CD4-positive, alpha-beta memory T cell (primary cell): ENCODE measurements at regions not wholly inside any gene's neighbourhood (a gene's known extent, or its start where the extent isn't known, plus 50 kb on each side); places are given as distances from the start of the nearest gene placed in this dataset.

ENCODE experiments used
- CTCF ChIA-PET: fragments of 350-600 bp; sonication (Branson Sonifier 250); formaldehyde crosslinking; loops from one replicate; lab custom pipeline; 2021; ENCODE audit warnings: inconsistent platforms; ENCODE audit not compliant: partially characterized antibody; lab: Charles Lee
- POLR2A ChIA-PET: fragments of 350-600 bp; sonication (Branson Sonifier 250); formaldehyde crosslinking; loops from one replicate; lab custom pipeline; 2021; ENCODE audit not compliant: partially characterized antibody; lab: Charles Lee
- DNase-seq, 5 donors: peaks; one replicate each; pipeline versions ENCODE4 v3.0.0 to v3.0.0-alpha.2; 2020 to 2022; ENCODE audit warnings: mixed read lengths in 1 of 5
- H3K27ac ChIP-seq: one replicate; pipeline ENCODE4 v1.7.0; 2013; ENCODE audit warnings: low read depth, low read length
- H3K27me3 ChIP-seq: 2 replicates; pipeline ENCODE4 v1.7.0; 2013; ENCODE audit warnings: mild to moderate bottlenecking, low read length, moderate library complexity; ENCODE audit not compliant: insufficient read depth
- H3K36me3 ChIP-seq: 2 replicates; pipeline ENCODE4 v1.7.0; 2013; ENCODE audit warnings: mild to moderate bottlenecking, low read length, moderate library complexity; ENCODE audit not compliant: insufficient read depth
- H3K4me1 ChIP-seq: 2 replicates; pipeline ENCODE4 v1.7.0; 2013; ENCODE audit warnings: mild to moderate bottlenecking, low read length, moderate library complexity; ENCODE audit not compliant: insufficient read depth
- H3K4me3 ChIP-seq, 2 donors: one replicate each; pipeline ENCODE4 v1.7.0; 2013; ENCODE audit warnings: low read length in 2 of 2, mild to moderate bottlenecking in 1 of 2
- H3K9me3 ChIP-seq, 2 donors: one replicate each; pipeline ENCODE4 v1.7.0; 2013; ENCODE audit warnings: low read length in 2 of 2, control low read depth in 1 of 2; ENCODE audit not compliant: control insufficient read depth in 1 of 2
- H3K27ac Mint-ChIP-seq, 7 donors: one replicate each; pipeline ENCODE4 v1.8.0; 2020 to 2021; ENCODE audit warnings: mixed read lengths in 7 of 7, mild to moderate bottlenecking in 6 of 7, inconsistent platforms in 3 of 7, moderate library complexity in 3 of 7
- H3K27me3 Mint-ChIP-seq, 2 donors: one replicate each; pipeline ENCODE4 v1.8.0; 2020 to 2021; ENCODE audit warnings: mixed read lengths in 2 of 2
- H3K36me3 Mint-ChIP-seq, 2 donors: one replicate each; pipeline ENCODE4 v1.8.0; 2020 to 2021; ENCODE audit warnings: mixed read lengths in 2 of 2, inconsistent platforms in 1 of 2, mild to moderate bottlenecking in 1 of 2
- H3K4me1 Mint-ChIP-seq, 4 donors: one replicate each; pipeline ENCODE4 v1.8.0; 2020 to 2021; ENCODE audit warnings: mixed read lengths in 4 of 4, mild to moderate bottlenecking in 1 of 4
- H3K4me3 Mint-ChIP-seq, 8 donors: one replicate each; pipeline ENCODE4 v1.8.0; 2020 to 2021; ENCODE audit warnings: mixed read lengths in 8 of 8, mild to moderate bottlenecking in 7 of 8, moderate library complexity in 6 of 8, inconsistent platforms in 3 of 8
- H3K9me3 Mint-ChIP-seq, 8 donors: one replicate each; pipeline ENCODE4 v1.8.0; 2020 to 2021; ENCODE audit warnings: mixed read lengths in 8 of 8, mild to moderate bottlenecking in 5 of 8, inconsistent platforms in 3 of 8, moderate library complexity in 1 of 8
- intact Hi-C: fragments of 100-400 bp; cut with micrococcal nuclease; formaldehyde crosslinking; loops from one replicate; pipeline ENCODE4 v1.15.1; 2023

DNA sequence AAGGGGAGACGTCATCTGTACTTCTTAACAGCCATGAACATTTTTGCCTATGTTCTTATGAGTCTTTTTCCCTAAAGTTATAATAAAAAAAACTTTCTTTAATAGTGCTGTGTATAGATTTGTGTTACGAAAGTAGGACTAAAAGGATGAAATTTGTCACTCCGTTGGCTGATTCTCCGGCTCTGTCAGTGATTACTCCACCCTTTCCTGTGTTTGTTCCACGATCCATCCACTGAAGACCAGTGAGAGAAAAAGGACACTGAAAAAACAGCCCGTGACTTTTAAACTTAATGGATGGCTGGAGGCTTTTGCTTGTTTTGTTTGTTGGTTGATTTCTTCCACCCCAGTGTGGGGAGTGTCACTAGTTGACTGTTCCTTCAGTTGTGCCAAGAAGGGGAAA lies 232.0 kb upstream of the NOX3 start:
- ChIA-PET CTCF (no interaction called here), POLR2A (no interaction called here)
- Mint-ChIP-seq H3K4me3 (no peak overlapping the region), H3K27me3 (peaks cover 3 to 4% of the 10 kb centered on the region in 2 donors), H3K36me3 (no peaks in the 10 kb centered on the region), H3K9me3 (no peaks in the 10 kb centered on the region), H3K4me1 (peaks cover 0 to 2% (median 0%) of the 10 kb centered on the region in 4 donors), H3K27ac (no peak overlapping the region)
- Histone ChIP-seq H3K27me3 (no peaks in the 10 kb centered on the region), H3K36me3 (no peaks in the 10 kb centered on the region), H3K4me3 (no peak overlapping the region), H3K27ac (no peak overlapping the region), H3K9me3 (no peaks in the 10 kb centered on the region), H3K4me1 (no peaks in the 10 kb centered on the region)
- intact Hi-C loops, result no loop called here
- DNase-seq, result no peak

DNA sequence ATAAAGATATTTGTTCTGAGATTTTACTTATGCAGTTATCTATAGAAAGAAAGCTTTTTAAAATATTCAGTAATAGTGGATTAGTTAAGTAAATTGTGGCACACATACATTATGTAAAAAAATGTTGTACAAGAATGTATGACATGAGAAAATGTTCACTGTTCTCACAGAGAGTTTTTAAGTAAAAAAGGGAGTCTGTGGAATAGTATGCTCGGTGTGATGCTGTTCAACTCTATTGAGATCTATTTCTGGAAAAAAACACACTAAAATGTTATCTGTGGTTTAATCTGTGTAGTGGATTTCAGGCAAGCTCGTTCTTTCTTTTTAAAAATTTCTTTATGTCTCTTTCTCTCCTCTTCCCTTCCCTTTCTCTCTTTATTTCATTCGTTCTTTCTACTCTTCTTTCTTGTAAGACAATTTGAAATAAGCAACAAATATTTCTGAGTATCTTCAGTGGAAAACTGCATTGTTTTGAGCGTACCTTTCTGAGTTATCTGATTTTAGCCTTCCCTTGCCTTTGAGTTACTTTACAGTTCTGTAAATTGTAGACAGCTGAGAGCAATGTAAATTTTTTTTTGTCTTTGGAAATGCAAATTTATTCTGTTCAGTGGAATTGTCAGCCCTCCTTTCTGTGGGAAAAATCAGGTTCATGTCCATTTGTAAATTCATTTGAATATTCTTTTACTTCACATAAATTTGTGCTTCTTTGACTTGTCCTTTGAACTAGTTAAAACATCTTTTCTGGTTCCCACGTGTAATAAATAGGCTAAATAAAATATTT lies 229.0 kb upstream of the NOX3 start:
- Mint-ChIP-seq H3K9me3 (no peaks in the 10 kb centered on the region), H3K27ac (no peak overlapping the region), H3K4me1 (peaks cover 0 to 2% (median 0%) of the 10 kb centered on the region in 4 donors), H3K4me3 (no peak overlapping the region), H3K27me3 (peaks cover 0 to 1% of the 10 kb centered on the region in 2 donors), H3K36me3 (no peaks in the 10 kb centered on the region)
- Histone ChIP-seq H3K4me1 (no peaks in the 10 kb centered on the region), H3K4me3 (no peak overlapping the region), H3K27ac (no peak overlapping the region), H3K36me3 (no peaks in the 10 kb centered on the region), H3K27me3 (no peaks in the 10 kb centered on the region), H3K9me3 (no peaks in the 10 kb centered on the region)
- POLR2A ChIA-PET, result no interaction called here
- CTCF ChIA-PET, result no interaction called here
- no peak for DNase-seq
- intact Hi-C loops, result no loop called here

DNA sequence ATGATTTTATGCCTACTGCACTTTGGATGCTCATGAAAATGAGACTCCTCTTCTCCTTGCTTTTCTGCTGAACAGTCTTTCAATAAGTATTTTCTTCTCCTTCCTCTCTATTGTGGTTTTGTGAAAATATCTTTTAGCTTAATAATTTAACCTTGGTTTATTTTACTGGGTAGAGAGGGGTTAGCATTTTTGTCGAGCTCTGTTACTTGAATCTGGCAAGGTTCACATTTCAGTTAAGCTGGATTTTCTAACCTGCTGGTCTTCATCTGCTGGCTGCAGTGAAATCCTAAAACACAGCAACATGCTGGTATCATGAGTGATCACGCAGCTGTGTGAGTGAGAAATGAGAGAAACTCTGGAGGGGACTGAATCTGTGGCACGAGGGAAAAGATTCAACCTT lies 222.7 kb upstream of the NOX3 start:
- H3K4me1 Mint-ChIP-seq, result no peaks in the 10 kb centered on the region
- Histone ChIP-seq H3K4me1 (no peaks in the 10 kb centered on the region), H3K27ac (no peak overlapping the region), H3K36me3 (no peaks in the 10 kb centered on the region), H3K27me3 (no peaks in the 10 kb centered on the region), H3K9me3 (no peaks in the 10 kb centered on the region), H3K4me3 (no peak overlapping the region)
- no peak overlapping the region for H3K27ac Mint-ChIP-seq
- H3K4me3 Mint-ChIP-seq, result no peak overlapping the region
- ChIA-PET POLR2A (no interaction called here), CTCF (no interaction called here)
- peaks cover 0 to 1% of the 10 kb centered on the region in 2 donors for H3K27me3 Mint-ChIP-seq
- no peaks in the 10 kb centered on the region for H3K36me3 Mint-ChIP-seq
- intact Hi-C loops, result no loop called here
- H3K9me3 Mint-ChIP-seq, result no peaks in the 10 kb centered on the region
- DNase-seq, result no peak

DNA sequence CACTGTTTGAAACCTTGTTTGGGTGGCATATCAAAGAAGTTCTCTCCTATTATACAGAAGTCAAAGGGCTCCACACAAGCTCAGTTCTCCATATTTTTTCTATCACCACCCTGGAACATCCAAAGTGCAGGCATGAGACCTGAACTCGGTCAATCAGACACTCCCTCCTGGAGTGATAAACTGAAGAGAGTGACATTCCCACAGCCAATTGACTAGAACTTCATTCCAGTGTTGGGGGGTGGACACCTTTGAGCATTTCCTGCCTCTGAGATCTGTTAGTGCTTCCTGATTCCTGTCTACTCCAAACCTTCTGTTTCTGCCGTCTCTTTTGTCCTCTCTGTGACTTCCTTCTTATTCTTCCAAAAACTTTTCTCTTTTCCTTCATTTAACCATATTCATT lies 220.7 kb upstream of the NOX3 start:
- no peaks in the 10 kb centered on the region for H3K4me1 Mint-ChIP-seq
- Histone ChIP-seq H3K4me3 (no peak overlapping the region), H3K36me3 (no peaks in the 10 kb centered on the region), H3K27ac (no peak overlapping the region), H3K27me3 (no peaks in the 10 kb centered on the region), H3K9me3 (no peaks in the 10 kb centered on the region), H3K4me1 (no peaks in the 10 kb centered on the region)
- peaks cover 0 to 4% (median 0%) of the 10 kb centered on the region in 8 donors for H3K9me3 Mint-ChIP-seq
- intact Hi-C loops, result no loop called here
- POLR2A ChIA-PET, result no interaction called here
- H3K36me3 Mint-ChIP-seq, result no peaks in the 10 kb centered on the region
- no peak for DNase-seq
- H3K27me3 Mint-ChIP-seq, result peaks cover 1 to 2% of the 10 kb centered on the region in 2 donors
- H3K4me3 Mint-ChIP-seq, result no peak overlapping the region
- CTCF ChIA-PET, result no interaction called here
- H3K27ac Mint-ChIP-seq, result no peak overlapping the region

DNA sequence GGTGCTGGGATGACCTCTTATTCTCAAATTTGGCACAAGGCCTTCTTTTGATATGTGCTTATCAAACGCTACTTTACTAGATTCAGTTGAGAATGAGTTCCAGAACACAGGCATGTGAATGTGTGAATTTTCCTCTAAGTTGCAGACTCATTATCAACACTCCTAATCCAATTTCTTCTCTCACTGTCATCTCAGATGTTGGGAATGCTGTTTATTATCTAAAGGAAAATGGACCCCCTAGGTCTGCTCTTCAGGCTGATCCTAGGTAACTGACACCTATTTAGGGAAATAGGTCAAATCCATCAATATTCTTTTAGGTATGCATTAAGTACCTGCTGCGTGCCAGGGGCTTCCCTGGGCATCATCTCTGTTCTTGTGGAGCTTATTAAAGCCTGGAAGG lies 215.0 kb upstream of the NOX3 start:
- H3K27ac Mint-ChIP-seq, result no peak overlapping the region
- Histone ChIP-seq H3K4me3 (no peak overlapping the region), H3K36me3 (no peaks in the 10 kb centered on the region), H3K9me3 (no peaks in the 10 kb centered on the region), H3K27me3 (no peaks in the 10 kb centered on the region), H3K4me1 (no peaks in the 10 kb centered on the region), H3K27ac (no peak overlapping the region)
- H3K4me1 Mint-ChIP-seq, result no peaks in the 10 kb centered on the region
- no peaks in the 10 kb centered on the region for H3K36me3 Mint-ChIP-seq
- intact Hi-C loops, result no loop called here
- DNase-seq, result no peak
- H3K27me3 Mint-ChIP-seq, result peaks cover 2 to 5% of the 10 kb centered on the region in 2 donors
- POLR2A ChIA-PET, result no interaction called here
- H3K9me3 Mint-ChIP-seq, result peaks cover 0 to 4% (median 0%) of the 10 kb centered on the region in 8 donors
- CTCF ChIA-PET, result no interaction called here
- H3K4me3 Mint-ChIP-seq, result no peak overlapping the region

DNA sequence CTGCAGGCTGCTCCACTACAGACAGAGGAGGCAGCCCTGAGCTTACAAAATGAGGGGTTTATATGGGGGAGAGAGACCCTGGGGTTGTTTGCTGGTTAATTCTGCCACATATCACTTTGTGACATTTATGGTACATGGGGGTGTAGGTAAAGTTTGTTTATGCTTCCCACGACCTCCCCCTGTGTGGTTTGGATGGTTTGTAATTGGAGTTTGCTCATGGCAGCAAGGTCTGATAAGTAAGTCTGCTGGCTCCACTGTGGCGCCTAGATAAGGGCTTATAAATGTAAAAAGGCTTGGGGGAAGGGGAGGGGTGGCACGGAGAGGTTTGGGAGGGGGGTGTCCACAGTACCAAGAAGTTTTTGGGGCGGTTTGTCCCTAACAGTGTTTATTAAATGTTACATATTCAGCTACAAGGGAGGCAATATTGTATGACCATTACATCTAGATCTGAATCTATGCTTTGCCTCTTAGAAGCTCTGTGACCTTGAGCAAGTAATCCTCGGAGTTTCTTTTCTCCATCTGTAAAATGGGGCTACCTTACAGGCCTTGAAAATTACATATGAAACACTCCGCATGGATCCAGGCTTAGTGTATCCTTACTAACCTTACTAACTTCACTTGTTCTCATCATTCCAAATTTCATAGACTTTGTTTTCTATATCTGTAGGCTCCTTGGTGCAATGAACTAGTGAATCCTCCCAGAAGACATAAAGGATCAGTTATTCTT lies 204.8 kb upstream of the NOX3 start:
- Histone ChIP-seq H3K9me3 (no peaks in the 10 kb centered on the region), H3K36me3 (no peaks in the 10 kb centered on the region), H3K4me3 (no peak overlapping the region), H3K27me3 (no peaks in the 10 kb centered on the region), H3K27ac (no peak overlapping the region), H3K4me1 (no peaks in the 10 kb centered on the region)
- CTCF ChIA-PET, result no interaction called here
- Mint-ChIP-seq H3K9me3 (peaks cover 0 to 4% (median 3%) of the 10 kb centered on the region in 8 donors), H3K27me3 (peaks cover 5 to 12% of the 10 kb centered on the region in 2 donors), H3K4me3 (no peak overlapping the region), H3K36me3 (no peaks in the 10 kb centered on the region), H3K27ac (no peak overlapping the region), H3K4me1 (no peaks in the 10 kb centered on the region)
- intact Hi-C loops, result no loop called here
- POLR2A ChIA-PET, result no interaction called here
- no peak for DNase-seq

DNA sequence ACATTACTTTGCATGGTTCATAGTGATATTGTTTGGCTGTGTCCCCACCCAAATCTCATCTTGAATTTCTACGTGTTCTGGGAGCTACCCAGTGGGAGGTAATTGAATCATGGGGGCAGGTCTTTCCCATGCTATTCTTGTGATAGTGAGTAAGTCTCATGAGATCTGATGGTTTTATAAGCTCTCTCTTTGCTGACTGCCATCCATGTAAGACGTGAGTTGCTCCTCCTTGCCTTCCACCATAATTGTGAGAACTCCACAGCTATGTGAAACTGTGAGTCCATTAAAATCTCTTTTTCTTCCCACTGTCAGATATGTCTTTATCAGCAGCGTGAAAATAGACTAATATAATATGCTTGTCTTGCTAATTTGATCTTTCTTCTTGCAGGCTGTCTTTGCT lies 200.4 kb upstream of the NOX3 start:
- POLR2A ChIA-PET, result no interaction called here
- H3K27ac ChIP-seq, result no peak overlapping the region
- peaks cover 0 to 8% (median 3%) of the 10 kb centered on the region in 8 donors for H3K9me3 Mint-ChIP-seq
- no peaks in the 10 kb centered on the region for H3K9me3 ChIP-seq
- no peak overlapping the region for H3K27ac Mint-ChIP-seq
- H3K36me3 Mint-ChIP-seq, result no peaks in the 10 kb centered on the region
- intact Hi-C loops, result no loop called here
- H3K4me1 Mint-ChIP-seq, result no peaks in the 10 kb centered on the region
- no peak overlapping the region for H3K4me3 ChIP-seq
- H3K4me3 Mint-ChIP-seq, result no peak overlapping the region
- H3K27me3 ChIP-seq, result no peaks in the 10 kb centered on the region
- H3K27me3 Mint-ChIP-seq, result peaks cover 3 to 9% of the 10 kb centered on the region in 2 donors
- H3K36me3 ChIP-seq, result no peaks in the 10 kb centered on the region
- CTCF ChIA-PET, result no interaction called here
- no peak for DNase-seq
- H3K4me1 ChIP-seq, result no peaks in the 10 kb centered on the region
